IMR-90 (cell line): ENCODE measurements at regions not wholly inside any gene's neighbourhood (a gene's known extent, or its start where the extent isn't known, plus 50 kb on each side); places are given as distances from the start of the nearest gene placed in this dataset.

Experiments
- BHLHE40 ChIP-seq: fragments of 150-350 bp; IDR thresholded peaks from 2 replicates; pipeline ENCODE4 v1.6.1; 2016; ENCODE audit warnings: mild to moderate bottlenecking, low read depth, low read length
- CEBPB ChIP-seq: IDR thresholded peaks from 2 replicates; pipeline ENCODE4 v1.6.1; 2012; ENCODE audit warnings: low read depth, low read length, improper control_type of control experiment
- CTCF ChIP-seq: conservative IDR thresholded peaks from 2 replicates; pipeline ENCODE4 v1.5.1; 2012; ENCODE audit warnings: mild to moderate bottlenecking, low read depth, low read length, improper control_type of control experiment
- FOS ChIP-seq: fragments of 150-350 bp; IDR thresholded peaks from 2 replicates; pipeline ENCODE4 v1.6.1; 2016; ENCODE audit warnings: low read depth, low read length
- MAFK ChIP-seq: IDR thresholded peaks from 2 replicates; pipeline ENCODE4 v1.6.1; 2012; ENCODE audit warnings: low read depth, low read length, improper control_type of control experiment
- MXI1 ChIP-seq: IDR thresholded peaks from 2 replicates; pipeline ENCODE4 v1.6.1; 2012; ENCODE audit warnings: low read depth, mild to moderate bottlenecking, low read length, moderate library complexity, borderline replicate concordance
- POLR2A ChIP-seq: IDR thresholded peaks from 2 replicates; pipeline ENCODE4 v1.6.1; 2012; ENCODE audit warnings: mild to moderate bottlenecking, low read depth, low read length
- RAD21 ChIP-seq: IDR thresholded peaks from 2 replicates; pipeline ENCODE4 v1.6.1; 2012; ENCODE audit warnings: low read length, improper control_type of control experiment
- RCOR1 ChIP-seq: IDR thresholded peaks from 2 replicates; pipeline ENCODE4 v1.6.1; 2012; ENCODE audit warnings: mild to moderate bottlenecking, low read length, improper control_type of control experiment; ENCODE audit not compliant: insufficient replicate concordance
- RFX5 ChIP-seq: IDR thresholded peaks from 2 replicates; pipeline ENCODE4 v1.8.0; 2012; ENCODE audit warnings: low read depth, mild to moderate bottlenecking, low read length, moderate library complexity
- SMC3 ChIP-seq: fragments of 150-350 bp; IDR thresholded peaks from 2 replicates; pipeline ENCODE4 v1.6.1; 2016; ENCODE audit warnings: low read depth, mild to moderate bottlenecking, antibody characterized with exemption, low read length, moderate library complexity
- USF2 ChIP-seq: fragments of 150-350 bp; IDR thresholded peaks from 2 replicates; pipeline ENCODE4 v1.6.1; 2017; ENCODE audit warnings: mild to moderate bottlenecking, antibody characterized with exemption, low read length, low read depth

- TF ChIP-seq CTCF (no peak), RFX5 (no peak), SMC3 (no peak), POLR2A (no peak), MXI1 (no peak), MAFK (no peak), CEBPB (no peak), RAD21 (no peak), USF2 (no peak), BHLHE40 (no peak), FOS (no peak), RCOR1 (no peak)
Observed at GRCh38 chr15:38888701-38889221, 324.1 kb upstream of the RASGRP1 start.
